WTC11 (cell line): ENCODE measurements at regions not wholly inside any gene's neighbourhood (a gene's known extent, or its start where the extent isn't known, plus 50 kb on each side); places are given as distances from the start of the nearest gene placed in this dataset.

Experiments used
- ATAC-seq: fragments of 200-7000 bp; cut with Tn5 transposase; 2 replicates; pipeline ENCODE4 v1.10.0; 2021; ENCODE audit warnings: mild to moderate bottlenecking, moderate library complexity
- CTCF ChIA-PET: fragments of 300-600 bp; sonication (Branson Sonifier 250); formaldehyde crosslinking; loops from one replicate; lab custom pipeline; 2021; ENCODE audit warnings: antibody characterized with exemption; lab: Charles Lee
- POLR2A ChIA-PET: fragments of 350-600 bp; sonication (Branson Sonifier 250); formaldehyde crosslinking; loops from one replicate; lab custom pipeline; 2021; ENCODE audit warnings: antibody characterized with exemption; lab: Charles Lee
- DNase-seq: peaks from one replicate; pipeline ENCODE4 v3.0.0; 2021; ENCODE audit warnings: low spot score
- H3K27ac Mint-ChIP-seq: 2 replicates; pipeline ENCODE4 v1.8.0; 2021; ENCODE audit warnings: mixed read lengths
- H3K27me3 Mint-ChIP-seq: 2 replicates; pipeline ENCODE4 v1.8.0; 2021; ENCODE audit warnings: low read depth, mild to moderate bottlenecking, moderate library complexity, mixed read lengths
- H3K36me3 Mint-ChIP-seq: 2 replicates; pipeline ENCODE4 v1.8.0; 2021; ENCODE audit warnings: mixed read lengths
- H3K4me1 Mint-ChIP-seq: 2 replicates; pipeline ENCODE4 v1.8.0; 2022; ENCODE audit warnings: mixed read lengths
- H3K4me3 Mint-ChIP-seq: 2 replicates; pipeline ENCODE4 v1.8.0; 2021; ENCODE audit warnings: mild to moderate bottlenecking, moderate library complexity, mixed read lengths
- H3K9me3 Mint-ChIP-seq: 2 replicates; pipeline ENCODE4 v1.8.0; 2021; ENCODE audit warnings: mixed read lengths
- CBFB ChIP-seq: sonication (generic); formaldehyde crosslinking; IDR thresholded peaks from 2 replicates; pipeline ENCODE4 v1.8.1; 2022; ENCODE audit warnings: mild to moderate bottlenecking, low read depth, missing genetic modification reagents
- ESRRA ChIP-seq: sonication (generic); formaldehyde crosslinking; IDR thresholded peaks from 2 replicates; pipeline ENCODE4 v1.8.1; 2022; ENCODE audit warnings: mild to moderate bottlenecking, missing genetic modification reagents, borderline replicate concordance
- GRHL2 ChIP-seq: fragments of 250-450 bp; sonication (Bioruptor Pico); IDR thresholded peaks from 2 replicates; pipeline ENCODE4 v1.8.0; 2022; ENCODE audit warnings: mild to moderate bottlenecking, moderate library complexity; ENCODE audit not compliant: insufficient replicate concordance, severe bottlenecking
- JUN ChIP-seq: sonication (generic); formaldehyde crosslinking; IDR thresholded peaks from 2 replicates; pipeline ENCODE4 v1.8.0; 2023; ENCODE audit warnings: mild to moderate bottlenecking, missing genetic modification reagents
- MXD4 ChIP-seq: fragments of 250-450 bp; sonication (Bioruptor Pico); IDR thresholded peaks from 2 replicates; pipeline ENCODE4 v1.8.0; 2021; ENCODE audit warnings: mild to moderate bottlenecking, moderate library complexity, borderline replicate concordance
- NFATC4 ChIP-seq: fragments of 250-450 bp; sonication (Bioruptor Pico); IDR thresholded peaks from 2 replicates; pipeline ENCODE4 v1.9.0; 2021; ENCODE audit warnings: mild to moderate bottlenecking
- NR1H2 ChIP-seq: sonication (generic); formaldehyde crosslinking; IDR thresholded peaks from 2 replicates; pipeline ENCODE4 v1.9.0; 2021; ENCODE audit warnings: mild to moderate bottlenecking, moderate library complexity, missing genetic modification reagents
- NR2C2 ChIP-seq: sonication (generic); formaldehyde crosslinking; IDR thresholded peaks from 2 replicates; pipeline ENCODE4 v1.8.0; 2022; ENCODE audit warnings: mild to moderate bottlenecking, missing genetic modification reagents
- TCF7 ChIP-seq: sonication (generic); formaldehyde crosslinking; IDR thresholded peaks from 2 replicates; pipeline ENCODE4 v1.8.0; 2022; ENCODE audit warnings: mild to moderate bottlenecking, low read depth, missing genetic modification reagents, moderate library complexity
- TEAD1 ChIP-seq: sonication (generic); formaldehyde crosslinking; IDR thresholded peaks from 2 replicates; pipeline ENCODE4 v1.8.0; 2022; ENCODE audit warnings: mild to moderate bottlenecking, missing genetic modification reagents
- ZBTB21 ChIP-seq: sonication (generic); formaldehyde crosslinking; IDR thresholded peaks from 2 replicates; pipeline ENCODE4 v1.8.1; 2023; ENCODE audit warnings: mild to moderate bottlenecking, missing genetic modification reagents, borderline replicate concordance
- ZNF121 ChIP-seq: sonication (generic); formaldehyde crosslinking; IDR thresholded peaks from 2 replicates; pipeline ENCODE4 v1.8.0; 2023; ENCODE audit warnings: missing genetic modification reagents
- ZNF317 ChIP-seq: sonication (generic); formaldehyde crosslinking; IDR thresholded peaks from 2 replicates; pipeline ENCODE4 v1.8.1; 2023; ENCODE audit warnings: low read depth, mild to moderate bottlenecking, moderate library complexity, missing genetic modification reagents, borderline replicate concordance
- ZNF396 ChIP-seq: fragments of 250-450 bp; sonication (Bioruptor Pico); IDR thresholded peaks from 2 replicates; pipeline ENCODE4 v1.8.0; 2021; ENCODE audit warnings: mild to moderate bottlenecking, moderate library complexity, borderline replicate concordance
- ZNF416 ChIP-seq: fragments of 250-450 bp; sonication (Bioruptor Pico); IDR thresholded peaks from 2 replicates; pipeline ENCODE4 v1.9.0; 2021; ENCODE audit warnings: mild to moderate bottlenecking, inconsistent platforms
- ZNF671 ChIP-seq: fragments of 250-450 bp; sonication (Bioruptor Pico); IDR thresholded peaks from 2 replicates; pipeline ENCODE4 v1.8.0; 2021; ENCODE audit warnings: mild to moderate bottlenecking
- TF ChIP-seq, protein P1 (sequence below): fragments of 250-450 bp; sonication (Bioruptor Pico); IDR thresholded peaks from 2 replicates; pipeline ENCODE4 v1.9.0; 2021; ENCODE audit warnings: moderate library complexity, mild to moderate bottlenecking, inconsistent platforms, borderline replicate concordance
- TF ChIP-seq, protein P2 (sequence below): sonication (generic); formaldehyde crosslinking; IDR thresholded peaks from 2 replicates; pipeline ENCODE4 v1.8.0; 2022; ENCODE audit warnings: mild to moderate bottlenecking, missing genetic modification reagents
- TF ChIP-seq, protein P3 (sequence below): sonication (generic); formaldehyde crosslinking; IDR thresholded peaks from 2 replicates; pipeline ENCODE4 v1.8.0; 2023; ENCODE audit warnings: missing genetic modification reagents, mild to moderate bottlenecking, borderline replicate concordance
- TF ChIP-seq, protein P4 (sequence below): sonication (generic); formaldehyde crosslinking; IDR thresholded peaks from 2 replicates; pipeline ENCODE4 v1.8.0; 2022; ENCODE audit warnings: missing genetic modification reagents
- TF ChIP-seq, protein P5 (sequence below): fragments of 250-450 bp; sonication (Bioruptor Pico); IDR thresholded peaks from 2 replicates; pipeline ENCODE4 v1.9.0; 2021; ENCODE audit warnings: mild to moderate bottlenecking

DNA sequence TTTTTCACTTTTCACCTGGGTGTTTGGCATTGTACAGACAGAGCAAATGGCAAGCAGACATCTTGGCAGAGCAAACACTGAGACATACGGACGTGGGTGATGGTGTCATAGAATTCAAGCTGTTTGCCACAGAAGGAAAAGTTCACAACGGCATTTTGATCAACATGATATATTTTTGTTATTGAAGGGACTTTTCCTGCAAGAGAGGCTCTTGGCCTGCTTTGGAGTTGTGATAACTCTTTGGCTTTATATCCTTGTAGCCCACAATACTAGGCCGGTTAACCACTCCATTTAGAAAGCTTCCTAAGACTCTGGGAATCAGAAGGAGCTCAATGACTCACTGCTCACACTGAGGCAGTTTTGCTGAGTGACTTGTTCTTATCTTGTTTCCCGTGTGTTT lies 1038.3 kb downstream of the TLE1 start:
- CTCF ChIA-PET: no interaction called here
- DNase-seq (no peak), ATAC-seq (no peak)
- TF ChIP-seq CBFB (CRISPR knock-in tag) (no peak), TEAD1 (no peak), ZNF671 (CRISPR knock-in tag) (no peak), TCF7 (no peak), ZNF121 (CRISPR knock-in tag) (no peak), NR1H2 (CRISPR knock-in tag) (no peak), NFATC4 (no peak), MXD4 (no peak)
- TF ChIP-seq, protein P1, sequence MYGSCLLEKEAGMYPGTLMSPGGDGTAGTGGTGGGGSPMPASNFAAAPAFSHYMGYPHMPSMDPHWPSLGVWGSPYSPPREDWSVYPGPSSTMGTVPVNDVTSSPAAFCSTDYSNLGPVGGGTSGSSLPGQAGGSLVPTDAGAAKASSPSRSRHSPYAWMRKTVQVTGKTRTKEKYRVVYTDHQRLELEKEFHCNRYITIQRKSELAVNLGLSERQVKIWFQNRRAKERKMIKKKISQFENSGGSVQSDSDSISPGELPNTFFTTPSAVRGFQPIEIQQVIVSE: no peak
- TF ChIP-seq, protein P2, sequence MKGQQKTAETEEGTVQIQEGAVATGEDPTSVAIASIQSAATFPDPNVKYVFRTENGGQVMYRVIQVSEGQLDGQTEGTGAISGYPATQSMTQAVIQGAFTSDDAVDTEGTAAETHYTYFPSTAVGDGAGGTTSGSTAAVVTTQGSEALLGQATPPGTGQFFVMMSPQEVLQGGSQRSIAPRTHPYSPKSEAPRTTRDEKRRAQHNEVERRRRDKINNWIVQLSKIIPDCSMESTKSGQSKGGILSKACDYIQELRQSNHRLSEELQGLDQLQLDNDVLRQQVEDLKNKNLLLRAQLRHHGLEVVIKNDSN (CRISPR knock-in tag): no peak
- POLR2A ChIA-PET: no interaction called here
- H3K4me3 Mint-ChIP-seq: no peak overlapping the region
- H3K9me3 Mint-ChIP-seq: peaks cover 21% of the 10 kb centered on the region
- peaks cover 11% of the 10 kb centered on the region; the same call in 1 of the 2 replicates for H3K36me3 Mint-ChIP-seq
- H3K27me3 Mint-ChIP-seq: no peaks in the 10 kb centered on the region
- H3K4me1 Mint-ChIP-seq: peaks cover 6% of the 10 kb centered on the region
- H3K27ac Mint-ChIP-seq: no peak overlapping the region

DNA sequence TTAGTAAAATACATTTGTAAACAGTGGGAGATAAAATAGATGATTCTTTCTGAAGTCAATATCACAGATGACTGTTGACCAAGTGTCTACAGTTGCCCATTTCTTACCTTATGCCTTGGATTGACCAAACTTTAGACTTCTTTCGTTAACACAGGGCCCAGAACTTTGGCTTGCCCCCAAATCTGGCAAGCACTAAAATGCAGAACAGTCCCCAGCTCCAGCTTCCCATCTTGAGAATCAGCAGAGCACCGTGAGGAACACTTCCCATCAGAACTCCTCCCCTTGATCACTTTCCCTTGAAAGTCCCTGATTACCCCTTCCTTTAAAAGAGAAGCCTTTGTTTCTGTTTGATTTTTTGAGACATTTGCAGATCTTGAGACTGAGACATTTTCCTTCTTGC lies 1039.9 kb downstream of the TLE1 start:
- Mint-ChIP-seq H3K4me3 (no peak overlapping the region), H3K4me1 (peaks cover 6% of the 10 kb centered on the region), H3K27ac (no peak overlapping the region), H3K27me3 (no peaks in the 10 kb centered on the region), H3K9me3 (peaks cover 21% of the 10 kb centered on the region), H3K36me3 (peaks cover 11% of the 10 kb centered on the region; the same call in 1 of the 2 replicates)
- CTCF ChIA-PET: no interaction called here
- POLR2A ChIA-PET: interaction anchor here (0.6 kb wide), 1 partner anchor 1334 kb away, joined by 3 read pairs; no protein-coding TSS in a partner anchor
- TF ChIP-seq, protein P3, sequence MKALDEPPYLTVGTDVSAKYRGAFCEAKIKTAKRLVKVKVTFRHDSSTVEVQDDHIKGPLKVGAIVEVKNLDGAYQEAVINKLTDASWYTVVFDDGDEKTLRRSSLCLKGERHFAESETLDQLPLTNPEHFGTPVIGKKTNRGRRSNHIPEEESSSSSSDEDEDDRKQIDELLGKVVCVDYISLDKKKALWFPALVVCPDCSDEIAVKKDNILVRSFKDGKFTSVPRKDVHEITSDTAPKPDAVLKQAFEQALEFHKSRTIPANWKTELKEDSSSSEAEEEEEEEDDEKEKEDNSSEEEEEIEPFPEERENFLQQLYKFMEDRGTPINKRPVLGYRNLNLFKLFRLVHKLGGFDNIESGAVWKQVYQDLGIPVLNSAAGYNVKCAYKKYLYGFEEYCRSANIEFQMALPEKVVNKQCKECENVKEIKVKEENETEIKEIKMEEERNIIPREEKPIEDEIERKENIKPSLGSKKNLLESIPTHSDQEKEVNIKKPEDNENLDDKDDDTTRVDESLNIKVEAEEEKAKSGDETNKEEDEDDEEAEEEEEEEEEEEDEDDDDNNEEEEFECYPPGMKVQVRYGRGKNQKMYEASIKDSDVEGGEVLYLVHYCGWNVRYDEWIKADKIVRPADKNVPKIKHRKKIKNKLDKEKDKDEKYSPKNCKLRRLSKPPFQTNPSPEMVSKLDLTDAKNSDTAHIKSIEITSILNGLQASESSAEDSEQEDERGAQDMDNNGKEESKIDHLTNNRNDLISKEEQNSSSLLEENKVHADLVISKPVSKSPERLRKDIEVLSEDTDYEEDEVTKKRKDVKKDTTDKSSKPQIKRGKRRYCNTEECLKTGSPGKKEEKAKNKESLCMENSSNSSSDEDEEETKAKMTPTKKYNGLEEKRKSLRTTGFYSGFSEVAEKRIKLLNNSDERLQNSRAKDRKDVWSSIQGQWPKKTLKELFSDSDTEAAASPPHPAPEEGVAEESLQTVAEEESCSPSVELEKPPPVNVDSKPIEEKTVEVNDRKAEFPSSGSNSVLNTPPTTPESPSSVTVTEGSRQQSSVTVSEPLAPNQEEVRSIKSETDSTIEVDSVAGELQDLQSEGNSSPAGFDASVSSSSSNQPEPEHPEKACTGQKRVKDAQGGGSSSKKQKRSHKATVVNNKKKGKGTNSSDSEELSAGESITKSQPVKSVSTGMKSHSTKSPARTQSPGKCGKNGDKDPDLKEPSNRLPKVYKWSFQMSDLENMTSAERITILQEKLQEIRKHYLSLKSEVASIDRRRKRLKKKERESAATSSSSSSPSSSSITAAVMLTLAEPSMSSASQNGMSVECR (CRISPR knock-in tag): no peak
- TF ChIP-seq JUN (CRISPR knock-in tag) (no peak), ZNF317 (no peak), ZBTB21 (no peak), NR2C2 (CRISPR knock-in tag) (no peak), ESRRA (CRISPR knock-in tag) (no peak), TEAD1 (no peak), ZNF416 (CRISPR knock-in tag) (no peak), MXD4 (no peak), ZNF396 (CRISPR knock-in tag) (no peak)
- ATAC-seq (no peak), DNase-seq (no peak)

DNA sequence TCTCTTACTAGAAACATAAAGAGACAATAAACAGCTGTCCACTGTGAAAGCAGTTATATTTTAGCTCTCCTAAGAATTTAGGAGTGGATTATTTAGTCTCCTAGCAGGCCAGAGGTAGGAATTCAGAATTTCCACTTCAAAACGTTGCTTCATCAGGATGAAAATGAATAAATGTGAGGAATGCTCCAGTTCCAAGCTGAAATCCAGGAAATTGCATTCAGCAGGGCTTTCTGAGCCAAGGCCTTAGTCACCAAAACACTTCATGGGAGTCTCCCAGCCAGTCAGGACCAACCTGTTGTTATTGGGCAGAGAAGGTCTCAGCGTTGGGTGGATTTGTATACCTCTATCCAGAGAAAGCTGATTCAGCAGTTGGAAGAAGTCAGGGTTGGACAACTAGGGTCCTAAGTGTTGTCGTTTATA lies 1040.3 kb downstream of the TLE1 start:
- Mint-ChIP-seq H3K4me1 (peaks cover 6% of the 10 kb centered on the region), H3K4me3 (no peak overlapping the region), H3K27ac (no peak overlapping the region), H3K9me3 (peaks cover 21% of the 10 kb centered on the region), H3K36me3 (peaks cover 11% of the 10 kb centered on the region; the same call in 1 of the 2 replicates), H3K27me3 (no peaks in the 10 kb centered on the region)
- DNase-seq (no peak), ATAC-seq (no peak)
- CTCF ChIA-PET: no interaction called here
- POLR2A ChIA-PET: interaction anchor here (0.6 kb wide), 1 partner anchor 1335 kb away, joined by 3 read pairs; no protein-coding TSS in a partner anchor
- no peak for TF ChIP-seq GRHL2 (CRISPR knock-in tag)
- TF ChIP-seq, protein P4, sequence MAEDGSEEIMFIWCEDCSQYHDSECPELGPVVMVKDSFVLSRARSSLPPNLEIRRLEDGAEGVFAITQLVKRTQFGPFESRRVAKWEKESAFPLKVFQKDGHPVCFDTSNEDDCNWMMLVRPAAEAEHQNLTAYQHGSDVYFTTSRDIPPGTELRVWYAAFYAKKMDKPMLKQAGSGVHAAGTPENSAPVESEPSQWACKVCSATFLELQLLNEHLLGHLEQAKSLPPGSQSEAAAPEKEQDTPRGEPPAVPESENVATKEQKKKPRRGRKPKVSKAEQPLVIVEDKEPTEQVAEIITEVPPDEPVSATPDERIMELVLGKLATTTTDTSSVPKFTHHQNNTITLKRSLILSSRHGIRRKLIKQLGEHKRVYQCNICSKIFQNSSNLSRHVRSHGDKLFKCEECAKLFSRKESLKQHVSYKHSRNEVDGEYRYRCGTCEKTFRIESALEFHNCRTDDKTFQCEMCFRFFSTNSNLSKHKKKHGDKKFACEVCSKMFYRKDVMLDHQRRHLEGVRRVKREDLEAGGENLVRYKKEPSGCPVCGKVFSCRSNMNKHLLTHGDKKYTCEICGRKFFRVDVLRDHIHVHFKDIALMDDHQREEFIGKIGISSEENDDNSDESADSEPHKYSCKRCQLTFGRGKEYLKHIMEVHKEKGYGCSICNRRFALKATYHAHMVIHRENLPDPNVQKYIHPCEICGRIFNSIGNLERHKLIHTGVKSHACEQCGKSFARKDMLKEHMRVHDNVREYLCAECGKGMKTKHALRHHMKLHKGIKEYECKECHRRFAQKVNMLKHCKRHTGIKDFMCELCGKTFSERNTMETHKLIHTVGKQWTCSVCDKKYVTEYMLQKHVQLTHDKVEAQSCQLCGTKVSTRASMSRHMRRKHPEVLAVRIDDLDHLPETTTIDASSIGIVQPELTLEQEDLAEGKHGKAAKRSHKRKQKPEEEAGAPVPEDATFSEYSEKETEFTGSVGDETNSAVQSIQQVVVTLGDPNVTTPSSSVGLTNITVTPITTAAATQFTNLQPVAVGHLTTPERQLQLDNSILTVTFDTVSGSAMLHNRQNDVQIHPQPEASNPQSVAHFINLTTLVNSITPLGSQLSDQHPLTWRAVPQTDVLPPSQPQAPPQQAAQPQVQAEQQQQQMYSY: no peak
- TF ChIP-seq, protein P5, sequence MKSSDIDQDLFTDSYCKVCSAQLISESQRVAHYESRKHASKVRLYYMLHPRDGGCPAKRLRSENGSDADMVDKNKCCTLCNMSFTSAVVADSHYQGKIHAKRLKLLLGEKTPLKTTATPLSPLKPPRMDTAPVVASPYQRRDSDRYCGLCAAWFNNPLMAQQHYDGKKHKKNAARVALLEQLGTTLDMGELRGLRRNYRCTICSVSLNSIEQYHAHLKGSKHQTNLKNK: no peak
